Upper lobe of right lung (tissue), 1 donor: ENCODE measurements at regions not wholly inside any gene's neighbourhood (a gene's known extent, or its start where the extent isn't known, plus 50 kb on each side); places are given as distances from the start of the nearest gene placed in this dataset.

Experiments
- ATAC-seq: fragments of 200-7000 bp; cut with Tn5 transposase; one replicate; pipeline ENCODE4 v1.9.1; 2020; ENCODE audit warnings: mild to moderate bottlenecking, moderate library complexity
- DNase-seq: peaks from one replicate; pipeline ENCODE4 v3.0.0-alpha.2; 2020
- H3K27ac ChIP-seq: fragments of 200-600 bp; one replicate; pipeline ENCODE4 v1.8.0; 2022
- H3K27me3 ChIP-seq: fragments of 200-600 bp; one replicate; pipeline ENCODE4 v1.8.0; 2022; ENCODE audit warnings: mild to moderate bottlenecking
- H3K36me3 ChIP-seq: fragments of 200-600 bp; one replicate; pipeline ENCODE4 v1.8.0; 2022
- H3K4me1 ChIP-seq: fragments of 200-600 bp; one replicate; pipeline ENCODE4 v1.8.0; 2022
- H3K4me3 ChIP-seq: fragments of 200-600 bp; one replicate; pipeline ENCODE4 v1.8.0; 2022; ENCODE audit warnings: mild to moderate bottlenecking
- H3K9me3 ChIP-seq: fragments of 200-600 bp; one replicate; pipeline ENCODE4 v1.8.0; 2022
- intact Hi-C: fragments of 100-400 bp; cut with DNase I; formaldehyde crosslinking; loops from one replicate; pipeline ENCODE4 v1.11.0; 2022
- TF ChIP-seq, protein P1 (sequence below): fragments of 200-600 bp; IDR thresholded peaks from one replicate; pipeline ENCODE4 v1.8.0; 2022; ENCODE audit warnings: antibody characterized with exemption
- donor health status: DM: no; HTN: yes; CAD: no; lungs with severe emphysema.

DNA sequence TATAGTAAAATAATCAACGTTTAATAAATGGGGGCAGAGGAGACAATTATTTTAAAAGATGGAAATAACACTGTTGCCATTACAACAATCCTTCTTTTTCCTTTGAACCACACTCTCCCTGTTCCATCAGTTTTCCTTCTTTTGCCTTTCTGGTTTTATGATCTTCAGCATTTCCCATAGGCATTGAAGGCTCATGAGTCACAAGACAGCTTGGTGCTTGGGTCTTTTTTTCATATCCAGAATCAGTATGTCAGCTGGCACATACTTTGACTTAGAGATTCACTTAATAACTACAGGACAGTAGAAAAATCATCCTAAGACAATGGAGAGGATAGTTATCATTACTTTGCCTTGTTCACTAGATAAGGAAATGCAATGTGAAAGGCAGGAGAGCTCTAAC, 521.6 kb upstream of the TSPY4 start:
- intact Hi-C loops = no loop called here
- DNase-seq (no peak), ATAC-seq (no peak)
- Histone ChIP-seq H3K27me3 (no peaks in the 10 kb centered on the region), H3K4me3 (no peak overlapping the region), H3K4me1 (no peaks in the 10 kb centered on the region), H3K36me3 (no peaks in the 10 kb centered on the region), H3K9me3 (no peaks in the 10 kb centered on the region), H3K27ac (no peak overlapping the region)
- TF ChIP-seq, protein P1, sequence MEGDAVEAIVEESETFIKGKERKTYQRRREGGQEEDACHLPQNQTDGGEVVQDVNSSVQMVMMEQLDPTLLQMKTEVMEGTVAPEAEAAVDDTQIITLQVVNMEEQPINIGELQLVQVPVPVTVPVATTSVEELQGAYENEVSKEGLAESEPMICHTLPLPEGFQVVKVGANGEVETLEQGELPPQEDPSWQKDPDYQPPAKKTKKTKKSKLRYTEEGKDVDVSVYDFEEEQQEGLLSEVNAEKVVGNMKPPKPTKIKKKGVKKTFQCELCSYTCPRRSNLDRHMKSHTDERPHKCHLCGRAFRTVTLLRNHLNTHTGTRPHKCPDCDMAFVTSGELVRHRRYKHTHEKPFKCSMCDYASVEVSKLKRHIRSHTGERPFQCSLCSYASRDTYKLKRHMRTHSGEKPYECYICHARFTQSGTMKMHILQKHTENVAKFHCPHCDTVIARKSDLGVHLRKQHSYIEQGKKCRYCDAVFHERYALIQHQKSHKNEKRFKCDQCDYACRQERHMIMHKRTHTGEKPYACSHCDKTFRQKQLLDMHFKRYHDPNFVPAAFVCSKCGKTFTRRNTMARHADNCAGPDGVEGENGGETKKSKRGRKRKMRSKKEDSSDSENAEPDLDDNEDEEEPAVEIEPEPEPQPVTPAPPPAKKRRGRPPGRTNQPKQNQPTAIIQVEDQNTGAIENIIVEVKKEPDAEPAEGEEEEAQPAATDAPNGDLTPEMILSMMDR = no peak

DNA sequence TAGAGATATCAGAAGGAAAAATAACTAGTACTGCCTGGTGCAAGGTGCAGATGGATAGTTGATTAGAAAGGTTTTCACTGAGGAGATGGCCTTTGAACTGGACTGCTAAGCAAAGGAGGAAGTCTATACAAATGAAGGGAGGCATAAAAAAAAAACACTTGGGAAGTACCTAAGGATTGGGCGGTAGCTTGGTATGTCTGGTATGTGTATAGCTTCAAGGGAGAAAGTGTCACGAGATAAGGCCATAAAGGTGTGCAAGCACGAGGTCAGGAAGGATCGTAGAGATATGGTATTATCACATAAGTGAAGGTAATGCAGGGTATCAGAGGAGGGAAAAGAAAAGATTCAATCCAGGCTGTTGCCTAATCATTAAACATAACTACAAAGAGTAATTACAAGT, 517.2 kb upstream of the TSPY4 start:
- H3K9me3 ChIP-seq = no peaks in the 10 kb centered on the region
- H3K36me3 ChIP-seq = no peaks in the 10 kb centered on the region
- no peak overlapping the region for H3K27ac ChIP-seq
- H3K4me1 ChIP-seq = no peaks in the 10 kb centered on the region
- intact Hi-C loops = no loop called here
- TF ChIP-seq, protein P1 = no peak
- no peak for DNase-seq
- no peak overlapping the region for H3K4me3 ChIP-seq
- no peaks in the 10 kb centered on the region for H3K27me3 ChIP-seq
- no peak for ATAC-seq

DNA sequence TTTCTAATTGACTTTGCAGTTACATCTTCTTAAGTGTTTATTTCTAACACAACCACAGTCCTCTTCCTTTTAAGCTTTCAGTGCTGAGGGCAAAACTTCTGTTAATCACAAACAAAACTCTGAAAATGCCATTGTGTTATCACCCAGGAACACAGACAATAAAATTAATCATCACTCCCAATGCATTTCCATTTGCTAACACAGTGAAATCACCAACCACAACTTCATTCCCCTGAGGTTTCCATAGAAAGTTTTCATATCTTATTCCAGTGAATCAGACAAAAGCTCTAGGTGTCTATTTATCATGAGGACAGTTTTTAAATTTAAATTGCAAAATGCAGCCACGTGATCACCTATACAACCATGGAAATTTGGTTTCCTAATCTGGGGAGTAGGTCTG, 516.2 kb upstream of the TSPY4 start:
- Histone ChIP-seq H3K27ac (no peak overlapping the region), H3K4me3 (no peak overlapping the region), H3K4me1 (no peaks in the 10 kb centered on the region), H3K27me3 (no peaks in the 10 kb centered on the region), H3K36me3 (no peaks in the 10 kb centered on the region), H3K9me3 (no peaks in the 10 kb centered on the region)
- TF ChIP-seq, protein P1 = no peak
- intact Hi-C loops = no loop called here
- DNase-seq (no peak), ATAC-seq (no peak)

DNA sequence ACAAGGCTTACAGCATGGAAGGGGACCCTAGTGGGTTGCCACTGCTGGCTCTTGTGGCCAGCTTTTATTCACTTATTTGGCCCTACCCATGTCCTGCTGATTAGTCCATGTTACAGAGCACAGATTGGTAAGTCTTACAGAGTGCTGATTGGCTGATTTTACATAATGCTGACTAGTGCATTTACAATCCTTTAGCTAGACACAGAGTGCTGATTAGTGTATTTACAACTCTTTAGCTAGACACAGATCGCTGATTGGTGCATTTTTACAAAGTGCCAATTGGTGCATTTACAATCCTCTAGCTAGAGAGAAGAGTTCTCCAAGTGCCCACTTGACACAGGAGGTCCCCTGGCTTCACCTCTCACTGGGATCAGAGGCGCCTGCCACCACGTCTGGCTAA, 485.0 kb upstream of the TSPY4 start:
- intact Hi-C loops = no loop called here
- TF ChIP-seq, protein P1 = no peak
- ATAC-seq (no peak), DNase-seq (no peak)
- Histone ChIP-seq H3K27ac (no peak overlapping the region), H3K4me1 (no peaks in the 10 kb centered on the region), H3K9me3 (no peaks in the 10 kb centered on the region), H3K36me3 (no peaks in the 10 kb centered on the region), H3K4me3 (no peak overlapping the region), H3K27me3 (no peaks in the 10 kb centered on the region)

DNA sequence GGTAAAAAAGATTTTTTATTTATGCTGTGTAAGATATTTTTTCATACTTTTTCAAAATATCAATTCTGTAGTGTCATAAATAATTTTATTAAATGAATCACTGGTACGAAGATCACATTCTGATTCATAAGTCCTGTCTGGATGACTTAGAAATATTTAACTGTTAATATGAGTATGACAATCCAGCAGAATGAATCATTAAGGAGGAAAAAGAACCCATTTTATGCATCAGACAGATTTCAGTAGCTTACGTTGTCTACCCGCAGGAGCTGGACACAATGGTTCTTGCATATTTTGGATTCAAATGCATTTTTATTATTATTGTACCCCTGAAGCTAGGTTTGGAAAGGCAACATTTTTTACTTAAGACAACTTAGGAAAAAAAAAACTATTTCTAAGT, 448.9 kb upstream of the TSPY4 start:
- TF ChIP-seq, protein P1 = no peak
- H3K4me3 ChIP-seq = no peak overlapping the region
- intact Hi-C loops = no loop called here
- ATAC-seq = no peak
- H3K27me3 ChIP-seq = no peaks in the 10 kb centered on the region
- H3K36me3 ChIP-seq = no peaks in the 10 kb centered on the region
- H3K9me3 ChIP-seq = no peaks in the 10 kb centered on the region
- H3K27ac ChIP-seq = no peak overlapping the region
- no peak for DNase-seq
- H3K4me1 ChIP-seq = no peaks in the 10 kb centered on the region

DNA sequence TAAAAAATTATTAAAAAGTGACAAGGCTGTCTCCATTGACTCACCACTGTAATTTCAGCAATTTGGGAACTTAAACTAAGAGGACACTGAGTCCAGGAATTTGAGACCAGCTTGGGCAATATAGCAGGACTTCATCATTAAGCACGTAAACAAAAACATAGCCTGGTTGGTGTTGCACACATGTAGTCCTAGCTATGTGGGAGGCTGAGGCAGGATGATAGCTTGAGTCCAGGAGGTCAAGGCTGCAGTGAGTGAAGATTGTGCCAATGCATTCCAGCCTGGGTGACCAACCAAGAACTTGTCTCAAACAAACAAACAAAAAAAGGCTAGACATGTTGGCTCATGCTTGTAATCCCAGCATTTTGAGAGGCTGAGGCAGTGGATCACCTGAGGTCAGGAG, 439.4 kb upstream of the TSPY4 start:
- intact Hi-C loops = no loop called here
- Histone ChIP-seq H3K27ac (no peak overlapping the region), H3K4me3 (no peak overlapping the region), H3K4me1 (no peaks in the 10 kb centered on the region), H3K27me3 (no peaks in the 10 kb centered on the region), H3K36me3 (no peaks in the 10 kb centered on the region), H3K9me3 (no peaks in the 10 kb centered on the region)
- ATAC-seq = no peak
- TF ChIP-seq, protein P1 = no peak
- DNase-seq = no peak
